H1 (cell line): ENCODE measurements at regions not wholly inside any gene's neighbourhood (a gene's known extent, or its start where the extent isn't known, plus 50 kb on each side); places are given as distances from the start of the nearest gene placed in this dataset.

Source experiments
- BCL11A ChIP-seq, 2 experiments: IDR thresholded peaks; one replicate each; pipeline ENCODE4 v1.6.1; 2011; ENCODE audit warnings: low read depth in 2 of 2, low read length in 2 of 2, mild to moderate bottlenecking in 2 of 2
- CBX5 ChIP-seq: fragments of 300-800, 300-1000 bp; sonication (generic); IDR thresholded peaks from 2 replicates; pipeline ENCODE4 v1.7.1; 2016; ENCODE audit warnings: antibody characterized with exemption, low read length, low read depth
- EGR1 ChIP-seq: IDR thresholded peaks from 2 replicates; pipeline ENCODE4 v1.6.1; 2011; ENCODE audit warnings: low read depth, low read length, borderline replicate concordance
- JUN ChIP-seq: IDR thresholded peaks from 2 replicates; pipeline ENCODE4 v1.6.1; 2011; ENCODE audit warnings: low read depth, mild to moderate bottlenecking, improper control_type of control experiment, low read length
- SIN3A ChIP-seq, 2 experiments: IDR thresholded peaks in 1 of 2; conservative IDR thresholded peaks in 1 of 2; 2 replicates each; pipeline ENCODE4 v1.6.1; 2011 to 2012; ENCODE audit warnings: low read length in 2 of 2, improper control_type of control experiment in 1 of 2, low read depth in 1 of 2, mild to moderate bottlenecking in 1 of 2
- TBP ChIP-seq: IDR thresholded peaks from 2 replicates; pipeline ENCODE4 v1.6.1; 2011; ENCODE audit warnings: low read depth, low read length, improper control_type of control experiment

DNA sequence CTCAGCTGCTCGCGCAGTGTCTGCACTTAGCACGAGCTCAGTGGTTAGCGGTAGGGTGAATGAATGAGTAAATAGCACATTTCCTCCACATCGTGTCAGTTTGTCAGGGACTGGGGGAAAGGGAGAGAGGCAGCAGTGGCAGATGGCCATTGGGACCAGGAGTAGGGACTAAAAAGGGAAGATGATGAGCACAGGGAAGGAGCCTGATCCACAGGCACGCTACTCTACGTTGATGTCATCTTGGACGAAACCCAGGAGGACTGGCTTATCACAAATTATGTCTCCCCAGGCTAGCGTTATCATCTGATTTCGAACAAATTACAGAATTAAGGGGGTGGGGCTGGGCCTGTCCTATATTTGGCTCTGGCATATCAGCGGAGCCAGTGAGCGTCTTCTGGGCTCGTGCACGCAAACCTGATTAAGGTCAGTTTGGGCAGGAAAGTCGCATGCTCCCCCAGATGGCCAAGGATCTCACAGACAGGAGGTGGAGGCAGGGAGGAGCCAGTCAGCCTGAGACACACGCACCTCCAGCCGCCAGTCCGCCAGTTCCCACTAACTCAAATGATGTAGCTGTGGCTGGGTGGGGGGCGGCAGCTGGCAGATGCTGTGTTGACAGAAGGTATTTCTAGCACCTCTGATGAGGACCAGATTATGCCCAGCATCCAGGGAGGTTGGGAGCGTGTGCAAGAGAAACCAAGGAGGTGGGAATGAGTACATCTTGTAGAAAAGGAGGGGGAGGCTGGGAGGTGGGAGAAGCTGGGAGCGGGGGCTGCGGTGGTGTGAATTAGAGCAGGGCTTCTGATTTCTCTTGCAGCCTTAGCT, 97.4 kb upstream of the PRDM11 start (continued):
- TF ChIP-seq TBP (no peak), BCL11A (IDR thresholded peaks at IDR 0.05; ENCODE audit: low read depth in 2 of 2, low read length in 2 of 2) (no peak), CBX5 (no peak), SIN3A (conservative IDR thresholded peaks at IDR 0.05 in 1 of 2, IDR thresholded peaks at IDR 0.05 in 1 of 2; ENCODE audit: low read depth in 1 of 2, low read length in 2 of 2) (no peak), EGR1 (no peak), JUN (no peak)
